ENCODE measurements at regions not wholly inside any gene's neighbourhood (a gene's known extent, or its start where the extent isn't known, plus 50 kb on each side); places are given as distances from the start of the nearest gene placed in this dataset.

DNA sequence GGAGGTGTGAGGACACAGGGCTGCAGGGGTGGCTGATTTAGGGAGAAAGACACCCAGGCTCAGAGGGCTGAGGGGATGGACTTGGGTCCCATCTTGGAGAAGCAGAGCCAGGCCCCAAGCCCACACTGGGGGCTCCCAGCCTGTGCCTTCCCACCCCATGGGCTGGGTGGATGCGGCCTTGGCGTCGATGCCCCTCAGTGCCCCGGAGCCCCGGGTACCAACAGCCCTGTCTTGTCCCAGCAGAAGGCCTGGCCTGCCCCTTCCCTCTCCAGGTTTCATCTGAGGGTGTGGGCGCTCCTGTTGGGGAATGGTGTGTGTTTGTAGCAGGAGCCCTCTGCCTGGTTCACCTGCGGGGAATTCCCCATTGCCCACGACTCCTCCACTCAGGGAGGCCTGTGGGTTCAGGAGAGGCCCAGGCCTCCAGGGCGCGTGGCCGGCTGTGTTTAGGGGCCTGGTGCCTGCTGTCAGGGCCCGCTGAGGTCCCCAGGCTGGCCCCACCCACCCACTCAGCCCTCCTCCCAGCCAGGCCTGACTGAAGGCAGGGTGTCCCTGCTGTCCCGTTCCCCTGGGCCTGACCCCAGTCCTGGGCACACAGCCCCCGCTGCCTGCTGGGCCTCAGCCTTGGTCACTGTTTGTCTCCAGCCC, 51.1 kb upstream of the BEGAIN start:
- Histone ChIP-seq H3K9ac (ENCODE audit: low read depth, low read length) (no peak overlapping the region), H3K36me3 (ENCODE audit: insufficient read depth, low read length) (no peaks in the 10 kb centered on the region), H3K4me3 (ENCODE audit: low read length) (no peak overlapping the region), H3K4me2 (ENCODE audit: low read length) (no peak overlapping the region), H3K4me1 (ENCODE audit: control insufficient read depth, insufficient read depth, low read length) (no peaks in the 10 kb centered on the region), H3K9me3 (replicated peaks; ENCODE audit: low read length) (no peaks in the 10 kb centered on the region), H3K27me3 (ENCODE audit: control insufficient read depth, insufficient read depth, low read length) (peaks cover 22% of the 10 kb centered on the region)

GRCh38 chr14:100639280-100639679, 52.1 kb upstream of the BEGAIN start:
- Histone ChIP-seq H3K9ac (ENCODE audit: low read depth, low read length) (no peak overlapping the region), H3K36me3 (ENCODE audit: insufficient read depth, low read length) (no peaks in the 10 kb centered on the region), H3K4me1 (ENCODE audit: control insufficient read depth, insufficient read depth, low read length) (no peaks in the 10 kb centered on the region), H3K4me2 (ENCODE audit: low read length) (no peak overlapping the region), H3K9me3 (replicated peaks; ENCODE audit: low read length) (no peaks in the 10 kb centered on the region), H3K4me3 (ENCODE audit: low read length) (no peak overlapping the region), H3K27me3 (ENCODE audit: control insufficient read depth, insufficient read depth, low read length) (peaks cover 15% of the 10 kb centered on the region)

GRCh38 chr14:100640471-100641273, 53.5 kb upstream of the BEGAIN start:
- Histone ChIP-seq H3K27me3 (ENCODE audit: control insufficient read depth, insufficient read depth, low read length) (peaks cover 3% of the 10 kb centered on the region), H3K36me3 (ENCODE audit: insufficient read depth, low read length) (no peaks in the 10 kb centered on the region), H3K4me2 (ENCODE audit: low read length) (no peak overlapping the region), H3K4me3 (ENCODE audit: low read length) (no peak overlapping the region), H3K9ac (ENCODE audit: low read depth, low read length) (no peak overlapping the region), H3K9me3 (replicated peaks; ENCODE audit: low read length) (no peaks in the 10 kb centered on the region), H3K4me1 (ENCODE audit: control insufficient read depth, insufficient read depth, low read length) (no peaks in the 10 kb centered on the region)

- H3K4me1 ChIP-seq (ENCODE audit: control insufficient read depth, insufficient read depth, low read length) = no peaks in the 10 kb centered on the region
- H3K9ac ChIP-seq (ENCODE audit: low read depth, low read length) = no peak overlapping the region
- no peaks in the 10 kb centered on the region for H3K36me3 ChIP-seq (ENCODE audit: insufficient read depth, low read length)
- H3K4me2 ChIP-seq (ENCODE audit: low read length) = no peak overlapping the region
- no peaks in the 10 kb centered on the region for H3K9me3 ChIP-seq (replicated peaks; ENCODE audit: low read length)
- no peak overlapping the region for H3K4me3 ChIP-seq (ENCODE audit: low read length)
- H3K27me3 ChIP-seq (ENCODE audit: control insufficient read depth, insufficient read depth, low read length) = peaks cover 3% of the 10 kb centered on the region
Observed at GRCh38 chr14:100641274-100641860, 54.1 kb upstream of the BEGAIN start.

DNA sequence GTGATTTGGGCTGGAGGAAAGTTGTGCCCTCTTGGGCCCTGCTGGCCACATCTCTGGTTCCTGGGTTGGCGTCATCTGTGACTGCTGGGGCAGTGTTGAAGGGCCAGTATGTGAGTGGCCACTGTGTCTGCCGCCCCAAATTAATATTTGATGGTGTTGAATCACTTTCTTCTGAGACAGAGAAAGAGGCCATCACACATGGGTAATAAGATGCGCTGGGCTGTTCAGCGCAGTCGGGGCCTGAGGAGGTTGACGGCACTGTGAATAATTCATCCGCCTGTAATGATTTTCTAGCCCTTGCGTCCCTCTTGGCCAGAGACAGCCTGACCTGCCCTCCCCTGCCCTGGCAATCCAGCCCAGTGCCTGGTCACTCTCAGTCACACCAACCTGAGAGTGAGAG, 56.2 kb upstream of the BEGAIN start:
- Histone ChIP-seq H3K4me2 (ENCODE audit: low read length) (no peak overlapping the region), H3K9me3 (replicated peaks; ENCODE audit: low read length) (no peaks in the 10 kb centered on the region), H3K9ac (ENCODE audit: low read depth, low read length) (no peak overlapping the region), H3K4me1 (ENCODE audit: control insufficient read depth, insufficient read depth, low read length) (no peaks in the 10 kb centered on the region), H3K4me3 (ENCODE audit: low read length) (no peak overlapping the region), H3K36me3 (ENCODE audit: insufficient read depth, low read length) (no peaks in the 10 kb centered on the region), H3K27me3 (ENCODE audit: control insufficient read depth, insufficient read depth, low read length) (no peaks in the 10 kb centered on the region)

- Histone ChIP-seq H3K4me3 (ENCODE audit: low read length) (no peak overlapping the region), H3K36me3 (ENCODE audit: insufficient read depth, low read length) (no peaks in the 10 kb centered on the region), H3K4me1 (ENCODE audit: control insufficient read depth, insufficient read depth, low read length) (peaks cover 3% of the 10 kb centered on the region), H3K9ac (ENCODE audit: low read depth, low read length) (no peak overlapping the region), H3K9me3 (replicated peaks; ENCODE audit: low read length) (no peaks in the 10 kb centered on the region), H3K4me2 (ENCODE audit: low read length) (no peak overlapping the region), H3K27me3 (ENCODE audit: control insufficient read depth, insufficient read depth, low read length) (no peaks in the 10 kb centered on the region)
Observed at GRCh38 chr14:100644383-100644782, 57.2 kb upstream of the BEGAIN start.

GRCh38 chr14:100644784-100645183, 57.6 kb upstream of the BEGAIN start:
- H3K4me3 ChIP-seq (ENCODE audit: low read length) = no peak overlapping the region

DNA sequence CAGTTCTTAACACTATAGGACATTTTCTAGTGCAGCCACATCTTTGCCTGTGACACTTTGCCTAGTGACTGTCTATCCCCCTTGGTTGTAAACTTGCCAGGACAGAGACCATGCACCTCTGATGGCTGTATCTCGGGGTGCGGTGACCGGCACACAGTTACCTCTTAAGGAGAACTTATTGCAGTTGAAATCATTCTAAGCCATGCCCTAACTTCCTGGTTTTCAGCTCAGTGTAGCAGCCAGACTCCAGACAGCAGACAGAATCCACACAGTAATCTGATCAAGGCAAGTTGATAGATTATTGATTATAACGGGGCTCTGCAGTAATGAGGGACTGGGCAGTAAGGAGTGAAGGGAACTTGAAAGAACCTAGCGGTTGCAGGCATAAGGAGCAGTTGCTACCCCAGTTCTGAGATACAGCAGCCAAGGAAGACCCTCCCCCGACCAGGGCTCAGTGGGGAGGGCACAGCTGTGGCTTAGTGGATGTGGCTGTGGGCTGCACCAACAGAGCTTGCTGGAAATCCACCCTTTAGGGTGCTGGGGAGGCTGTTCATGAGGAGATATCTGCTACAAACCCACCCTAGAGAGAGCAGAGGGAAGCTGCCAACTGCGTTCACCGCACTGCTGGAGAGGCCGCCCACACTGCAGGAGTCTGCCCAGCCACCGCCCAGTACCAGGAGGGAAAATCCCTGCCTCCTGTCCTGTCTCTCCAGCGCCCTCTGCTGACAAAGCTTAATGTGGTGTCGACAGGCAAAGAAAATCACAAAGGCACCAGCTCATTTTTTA, 58.2 kb upstream of the BEGAIN start:
- H3K27me3 ChIP-seq (ENCODE audit: control insufficient read depth, insufficient read depth, low read length) = peaks cover 2% of the 10 kb centered on the region
- H3K4me1 ChIP-seq (ENCODE audit: control insufficient read depth, insufficient read depth, low read length) = peaks cover 3% of the 10 kb centered on the region
- no peaks in the 10 kb centered on the region for H3K36me3 ChIP-seq (ENCODE audit: insufficient read depth, low read length)
- no peaks in the 10 kb centered on the region for H3K9me3 ChIP-seq (replicated peaks; ENCODE audit: low read length)
- H3K4me3 ChIP-seq (ENCODE audit: low read length) = no peak overlapping the region
- no peak overlapping the region for H3K9ac ChIP-seq (ENCODE audit: low read depth, low read length)
- H3K4me2 ChIP-seq (ENCODE audit: low read length) = peak overlapping the region; percentile 46

More at GRCh38 chr14:100644784-100645183, 57.6 kb upstream of the BEGAIN start:
- Histone ChIP-seq H3K4me1 (ENCODE audit: control insufficient read depth, insufficient read depth, low read length) (peaks cover 3% of the 10 kb centered on the region), H3K9me3 (replicated peaks; ENCODE audit: low read length) (no peaks in the 10 kb centered on the region), H3K4me2 (ENCODE audit: low read length) (no peak overlapping the region), H3K27me3 (ENCODE audit: control insufficient read depth, insufficient read depth, low read length) (no peaks in the 10 kb centered on the region), H3K9ac (ENCODE audit: low read depth, low read length) (no peak overlapping the region), H3K36me3 (ENCODE audit: insufficient read depth, low read length) (no peaks in the 10 kb centered on the region)

DNA sequence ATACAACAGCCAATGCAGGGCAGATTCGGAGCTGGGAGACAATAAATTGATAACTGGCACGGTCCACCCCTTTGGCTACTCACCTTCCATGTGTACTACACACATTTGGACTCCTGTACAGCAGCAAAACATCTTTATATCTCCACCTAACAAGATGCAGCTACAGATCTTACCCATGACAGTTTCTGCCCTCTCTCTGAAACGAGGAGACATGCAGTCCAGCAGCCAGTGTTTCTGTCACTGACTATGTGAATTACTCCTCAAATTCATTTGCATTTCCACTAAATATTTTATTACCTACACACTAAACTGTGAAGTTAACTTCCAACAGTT, 58.7 kb upstream of the BEGAIN start:
- H3K4me2 ChIP-seq (ENCODE audit: low read length) = no peak overlapping the region
- no peaks in the 10 kb centered on the region for H3K36me3 ChIP-seq (ENCODE audit: insufficient read depth, low read length)
- H3K9me3 ChIP-seq (replicated peaks; ENCODE audit: low read length) = no peaks in the 10 kb centered on the region
- no peak overlapping the region for H3K4me3 ChIP-seq (ENCODE audit: low read length)
- no peak overlapping the region for H3K9ac ChIP-seq (ENCODE audit: low read depth, low read length)
- H3K4me1 ChIP-seq (ENCODE audit: control insufficient read depth, insufficient read depth, low read length) = peaks cover 3% of the 10 kb centered on the region
- H3K27me3 ChIP-seq (ENCODE audit: control insufficient read depth, insufficient read depth, low read length) = peaks cover 8% of the 10 kb centered on the region

- H3K27me3 ChIP-seq (ENCODE audit: control insufficient read depth, insufficient read depth, low read length) = peaks cover 30% of the 10 kb centered on the region
- H3K36me3 ChIP-seq (ENCODE audit: insufficient read depth, low read length) = no peaks in the 10 kb centered on the region
- H3K9ac ChIP-seq (ENCODE audit: low read depth, low read length) = no peak overlapping the region
- peaks cover 3% of the 10 kb centered on the region for H3K4me1 ChIP-seq (ENCODE audit: control insufficient read depth, insufficient read depth, low read length)
- no peak overlapping the region for H3K4me2 ChIP-seq (ENCODE audit: low read length)
- no peak overlapping the region for H3K4me3 ChIP-seq (ENCODE audit: low read length)
- H3K9me3 ChIP-seq (replicated peaks; ENCODE audit: low read length) = no peaks in the 10 kb centered on the region
Observed at GRCh38 chr14:100648474-100649172, 61.4 kb upstream of the BEGAIN start.

GRCh38 chr14:100649173-100649519, 61.9 kb upstream of the BEGAIN start:
- peaks cover 3% of the 10 kb centered on the region for H3K4me1 ChIP-seq (ENCODE audit: control insufficient read depth, insufficient read depth, low read length)
- no peak overlapping the region for H3K9ac ChIP-seq (ENCODE audit: low read depth, low read length)
- H3K27me3 ChIP-seq (ENCODE audit: control insufficient read depth, insufficient read depth, low read length) = peaks cover 36% of the 10 kb centered on the region
- no peaks in the 10 kb centered on the region for H3K9me3 ChIP-seq (replicated peaks; ENCODE audit: low read length)
- H3K4me2 ChIP-seq (ENCODE audit: low read length) = no peak overlapping the region
- no peak overlapping the region for H3K4me3 ChIP-seq (ENCODE audit: low read length)
- H3K36me3 ChIP-seq (ENCODE audit: insufficient read depth, low read length) = no peaks in the 10 kb centered on the region
